Neuronal stem cell (in vitro differentiated cells): ENCODE measurements at regions not wholly inside any gene's neighbourhood (a gene's known extent, or its start where the extent isn't known, plus 50 kb on each side); places are given as distances from the start of the nearest gene placed in this dataset.

Experiments used
- DNase-seq: peaks from one replicate; pipeline ENCODE4 v3.0.0-alpha.2; 2013; ENCODE audit warnings: low spot score
- H2AFZ ChIP-seq: one replicate; pipeline ENCODE4 v1.6.1; 2013; ENCODE audit warnings: mild to moderate bottlenecking, low read length, inconsistent platforms
- H2AK5ac ChIP-seq: 2 replicates; pipeline ENCODE4 v1.6.1; 2013; ENCODE audit warnings: low read depth, mild to moderate bottlenecking, inconsistent platforms, low read length, moderate library complexity, mixed read lengths
- H2BK120ac ChIP-seq: 2 replicates; pipeline ENCODE4 v1.6.1; 2013; ENCODE audit warnings: low read depth, mild to moderate bottlenecking, inconsistent platforms, low read length, moderate library complexity, mixed read lengths
- H2BK12ac ChIP-seq: one replicate; pipeline ENCODE4 v1.6.1; 2013; ENCODE audit warnings: low read length, inconsistent platforms
- H2BK15ac ChIP-seq: 2 replicates; pipeline ENCODE4 v1.6.1; 2013; ENCODE audit warnings: mild to moderate bottlenecking, low read length, inconsistent platforms, mixed read lengths
- H2BK5ac ChIP-seq: one replicate; pipeline ENCODE4 v1.6.1; 2013; ENCODE audit warnings: inconsistent platforms, mild to moderate bottlenecking, low read length, moderate library complexity
- H3K14ac ChIP-seq: one replicate; pipeline ENCODE4 v1.6.1; 2013; ENCODE audit warnings: low read length, inconsistent platforms
- H3K18ac ChIP-seq: 2 replicates; pipeline ENCODE4 v1.6.1; 2013; ENCODE audit warnings: low read length, inconsistent platforms
- H3K23ac ChIP-seq: 2 replicates; pipeline ENCODE4 v1.6.1; 2013; ENCODE audit warnings: low read depth, mild to moderate bottlenecking, mixed read lengths, low read length, inconsistent platforms; ENCODE audit not compliant: poor library complexity
- H3K27ac ChIP-seq: replicated peaks from 3 replicates; pipeline ENCODE4 v1.5.1; 2013; ENCODE audit warnings: low read length, inconsistent platforms
- H3K27me3 ChIP-seq, 3 experiments: 2 replicates each; pipeline ENCODE4 v1.6.1; 2013; ENCODE audit warnings: low read length in 3 of 3, mild to moderate bottlenecking in 2 of 3, inconsistent platforms in 1 of 3, low read depth in 1 of 3, mixed read lengths in 1 of 3, moderate library complexity in 1 of 3; ENCODE audit not compliant: control insufficient read depth in 3 of 3, insufficient read depth in 3 of 3
- H3K36me3 ChIP-seq, 2 donors: replicated peaks in 1 of 2; 2 replicates each; pipeline ENCODE4 v1.6.1; 2013; ENCODE audit warnings: low read length in 2 of 2; ENCODE audit not compliant: control insufficient read depth in 2 of 2, insufficient read depth in 2 of 2
- H3K4ac ChIP-seq: 2 replicates; pipeline ENCODE4 v1.6.1; 2013; ENCODE audit warnings: inconsistent platforms, mild to moderate bottlenecking, low read length, moderate library complexity
- H3K4me1 ChIP-seq, 2 donors: 1 replicate in 1 of 2; 2 replicates in 1 of 2; pipeline ENCODE4 v1.6.1; 2013; ENCODE audit warnings: low read length in 2 of 2, low read depth in 1 of 2; ENCODE audit not compliant: control insufficient read depth in 2 of 2, insufficient read depth in 1 of 2
- H3K4me2 ChIP-seq: one replicate; pipeline ENCODE4 v1.6.1; 2013; ENCODE audit warnings: mild to moderate bottlenecking, low read length, inconsistent platforms; ENCODE audit not compliant: insufficient read depth, poor library complexity, severe bottlenecking
- H3K4me3 ChIP-seq, 2 donors: 2 replicates each; pipeline ENCODE4 v1.5.1; 2013; ENCODE audit warnings: low read length in 2 of 2, mild to moderate bottlenecking in 2 of 2, inconsistent platforms in 1 of 2, moderate library complexity in 1 of 2
- H3K79me1 ChIP-seq: one replicate; pipeline ENCODE4 v1.6.1; 2013; ENCODE audit warnings: low read depth, mild to moderate bottlenecking, inconsistent platforms, low read length, moderate library complexity
- H3K9ac ChIP-seq: one replicate; pipeline ENCODE4 v1.6.1; 2013; ENCODE audit warnings: mild to moderate bottlenecking, low read depth, low read length, inconsistent platforms; ENCODE audit not compliant: poor library complexity
- H3K9me3 ChIP-seq, 2 donors: replicated peaks in 1 of 2; 2 replicates each; pipeline versions ENCODE3 to v1.6.1; 2013; ENCODE audit warnings: low read length in 2 of 2, mild to moderate bottlenecking in 2 of 2, inconsistent platforms in 1 of 2, low read depth in 1 of 2, mixed read lengths in 1 of 2, moderate library complexity in 1 of 2; ENCODE audit not compliant: control insufficient read depth in 2 of 2, insufficient read depth in 1 of 2
- H4K8ac ChIP-seq: one replicate; pipeline ENCODE4 v1.6.1; 2013; ENCODE audit warnings: low read depth, mild to moderate bottlenecking, inconsistent platforms, low read length, moderate library complexity
- H4K91ac ChIP-seq: one replicate; pipeline ENCODE4 v1.6.1; 2013; ENCODE audit warnings: low read length, low read depth, mild to moderate bottlenecking, inconsistent platforms; ENCODE audit not compliant: poor library complexity
- WGBS, 2 donors: extraction: QIAGEN DNeasy Blood & Tissue Kit; methylation state at CpG; one replicate each; pipeline ENCODE4 v1.1.7; 2013; ENCODE audit warnings: missing lambda C conversion rate in 2 of 2, mixed read lengths in 1 of 2; ENCODE audit not compliant: insufficient read length in 2 of 2, insufficient replicate concordance in 1 of 2; ENCODE audit errors: extremely low coverage in 2 of 2; 5-methylcytosine and 5-hydroxymethylcytosine counted together

DNA sequence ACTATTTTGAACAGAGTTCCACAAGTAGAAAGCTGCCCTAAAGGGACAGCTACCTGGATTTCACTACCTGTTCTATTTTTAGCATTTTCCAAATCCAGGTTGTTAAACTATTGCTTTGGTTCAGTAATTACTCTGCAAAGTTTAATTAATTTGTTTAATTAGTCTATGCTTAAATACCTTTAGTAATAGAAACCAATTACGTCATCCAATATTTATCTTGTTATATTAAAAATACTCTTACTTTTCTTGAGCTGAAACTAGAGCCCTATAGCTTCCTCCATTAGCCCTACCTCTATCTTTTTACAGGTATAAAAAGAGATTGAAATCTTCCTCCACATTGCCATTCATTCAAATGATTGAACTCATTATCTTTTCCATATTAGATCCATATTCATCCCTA lies 514.6 kb downstream of the DSC3 start:
- Histone ChIP-seq H3K4me2 (no peak overlapping the region), H3K79me1 (no peaks in the 10 kb centered on the region), H4K91ac (no peak overlapping the region), H3K36me3 (no peaks in the 10 kb centered on the region), H3K4me3 (no peak overlapping the region), H3K27me3 (no peaks in the 10 kb centered on the region), H4K8ac (no peak overlapping the region), H3K9ac (no peak overlapping the region), H2AK5ac (no peak overlapping the region), H3K9me3 (no peaks in the 10 kb centered on the region), H2BK15ac (no peak overlapping the region), H3K4ac (no peak overlapping the region), H2AFZ (no peak overlapping the region), H2BK5ac (no peak overlapping the region), H3K4me1 (no peaks in the 10 kb centered on the region), H3K27ac (no peak overlapping the region), H2BK12ac (no peak overlapping the region), H3K14ac (no peak overlapping the region), H3K23ac (no peak overlapping the region), H3K18ac (no peak overlapping the region), H2BK120ac (no peak overlapping the region)
- WGBS, 2 donors, result no CpG with 5 or more reads among the region's 1 CpG
- DNase-seq, result no peak

DNA sequence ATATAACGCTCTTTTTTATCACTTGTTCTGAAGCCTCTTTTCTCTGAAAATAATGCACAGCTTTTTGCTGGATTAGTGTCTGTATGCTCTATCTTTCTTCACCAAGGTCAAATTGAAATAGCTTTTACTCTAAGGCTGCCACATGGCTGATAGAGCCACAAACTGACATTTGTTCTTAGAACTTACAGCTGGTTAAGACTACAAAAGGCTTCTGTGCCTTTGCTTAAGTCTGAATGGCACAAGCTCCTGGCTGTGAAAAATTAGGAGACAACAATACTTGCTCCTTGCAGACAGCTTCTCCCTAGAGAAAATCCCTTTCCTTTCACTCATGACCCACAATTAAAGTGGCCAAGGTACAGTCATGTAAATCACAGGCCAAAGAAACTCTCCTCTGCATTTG lies 515.3 kb downstream of the DSC3 start:
- no peaks in the 10 kb centered on the region for H3K4me1 ChIP-seq
- no peak overlapping the region for H3K4ac ChIP-seq
- peak; percentile 20 for DNase-seq
- no peak overlapping the region for H2BK15ac ChIP-seq
- no peaks in the 10 kb centered on the region for H3K79me1 ChIP-seq
- no peaks in the 10 kb centered on the region for H3K9me3 ChIP-seq
- no peak overlapping the region for H2AK5ac ChIP-seq
- H4K91ac ChIP-seq, result no peak overlapping the region
- H2BK5ac ChIP-seq, result no peak overlapping the region
- no peak overlapping the region for H3K4me3 ChIP-seq
- H4K8ac ChIP-seq, result no peak overlapping the region
- H3K36me3 ChIP-seq, result no peaks in the 10 kb centered on the region
- no peak overlapping the region for H3K23ac ChIP-seq
- H2BK12ac ChIP-seq, result no peak overlapping the region
- no peak overlapping the region for H3K18ac ChIP-seq
- no peak overlapping the region for H2BK120ac ChIP-seq
- H3K9ac ChIP-seq, result no peak overlapping the region
- no peak overlapping the region for H2AFZ ChIP-seq
- H3K27me3 ChIP-seq, result no peaks in the 10 kb centered on the region
- no peak overlapping the region for H3K4me2 ChIP-seq
- no peak overlapping the region for H3K14ac ChIP-seq
- no CpG with 5 or more reads among the region's 1 CpG for WGBS, 2 donors
- no peak overlapping the region for H3K27ac ChIP-seq

DNA sequence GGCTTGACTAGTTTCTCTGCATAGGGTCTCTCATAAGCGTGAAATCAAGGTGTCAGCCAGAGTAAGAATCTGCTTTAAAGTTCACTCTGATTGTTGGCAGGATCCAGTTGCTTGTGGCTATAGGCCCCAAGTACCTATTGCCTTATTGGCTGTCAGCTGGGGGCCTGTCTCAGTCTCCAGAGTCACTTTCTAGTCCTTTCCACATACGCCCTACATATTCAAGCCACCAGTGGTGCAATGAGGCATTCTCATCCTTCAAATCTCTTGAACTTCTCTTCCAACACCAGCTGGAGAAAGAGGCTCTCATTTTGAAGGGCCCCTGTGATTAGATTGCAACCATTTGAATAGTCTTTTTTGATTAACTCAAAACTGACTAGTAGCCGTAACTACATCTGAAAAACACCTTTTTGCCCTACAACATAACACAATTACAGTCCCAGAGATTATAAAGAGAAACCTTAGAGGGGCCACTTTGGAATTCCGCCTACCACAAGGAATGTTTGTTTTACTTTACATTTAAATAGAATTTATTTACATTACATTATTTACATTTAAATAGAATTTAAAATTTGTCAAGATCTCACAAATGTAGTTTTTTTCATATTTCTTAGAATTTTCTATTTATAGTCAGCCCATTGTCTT lies 520.1 kb downstream of the DSC3 start:
- no peaks in the 10 kb centered on the region for H3K36me3 ChIP-seq
- H3K79me1 ChIP-seq, result no peaks in the 10 kb centered on the region
- no peak overlapping the region for H3K9ac ChIP-seq
- no peak overlapping the region for H3K4ac ChIP-seq
- H3K14ac ChIP-seq, result no peak overlapping the region
- no peak overlapping the region for H3K23ac ChIP-seq
- no peak overlapping the region for H4K8ac ChIP-seq
- no peaks in the 10 kb centered on the region for H3K27me3 ChIP-seq
- H4K91ac ChIP-seq, result no peak overlapping the region
- no peak overlapping the region for H2BK12ac ChIP-seq
- no peak overlapping the region for H2AFZ ChIP-seq
- H2BK5ac ChIP-seq, result no peak overlapping the region
- H3K4me3 ChIP-seq, result no peak overlapping the region
- H3K4me1 ChIP-seq, result peaks cover 0 to 2% of the 10 kb centered on the region in 2 donors
- no peak overlapping the region for H2AK5ac ChIP-seq
- H2BK120ac ChIP-seq, result no peak overlapping the region
- no peak overlapping the region for H3K27ac ChIP-seq
- H3K18ac ChIP-seq, result no peak overlapping the region
- no peak for DNase-seq
- no peak overlapping the region for H3K4me2 ChIP-seq
- H2BK15ac ChIP-seq, result no peak overlapping the region
- H3K9me3 ChIP-seq, result no peaks in the 10 kb centered on the region
- WGBS, 2 donors, result no CpG with 5 or more reads among the region's 4 CpGs

DNA sequence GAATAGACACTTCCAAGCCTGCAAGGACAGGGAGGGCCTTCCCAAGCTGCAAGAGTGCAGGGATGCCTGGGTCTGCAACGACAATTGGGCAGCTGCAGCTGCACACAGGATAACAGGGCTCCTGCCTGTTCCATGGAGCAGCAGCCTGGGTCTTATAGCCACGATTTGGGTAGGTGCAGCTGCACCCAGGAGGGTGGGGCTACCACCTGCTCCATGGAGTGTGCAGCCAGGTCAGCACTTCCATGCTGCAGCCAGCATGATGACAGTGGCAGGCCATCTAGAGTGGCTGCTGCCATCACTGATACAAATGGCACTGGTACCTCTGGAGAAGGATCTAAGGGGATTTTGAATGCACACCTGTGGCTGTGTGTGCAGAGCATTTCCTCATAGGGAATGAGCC lies 528.5 kb downstream of the DSC3 start:
- Histone ChIP-seq H3K14ac (no peak overlapping the region), H3K4ac (no peak overlapping the region), H3K4me3 (no peak overlapping the region), H2BK12ac (no peak overlapping the region), H4K91ac (no peak overlapping the region), H2BK120ac (no peak overlapping the region), H3K23ac (no peak overlapping the region), H2AK5ac (no peak overlapping the region), H3K4me2 (no peak overlapping the region), H3K4me1 (peaks cover 0 to under 1% of the 10 kb centered on the region in 2 donors), H3K27ac (no peak overlapping the region), H3K9me3 (no peaks in the 10 kb centered on the region), H3K36me3 (no peaks in the 10 kb centered on the region), H3K18ac (peak overlapping the region; percentile 24), H3K79me1 (no peaks in the 10 kb centered on the region), H2BK15ac (no peak overlapping the region), H3K27me3 (no peaks in the 10 kb centered on the region), H4K8ac (no peak overlapping the region), H3K9ac (no peak overlapping the region), H2BK5ac (no peak overlapping the region), H2AFZ (no peak overlapping the region)
- DNase-seq, result no peak
- no CpG with 5 or more reads among the region's 2 CpGs for WGBS, 2 donors
